ENCODE measurements at regions not wholly inside any gene's neighbourhood (a gene's known extent, or its start where the extent isn't known, plus 50 kb on each side); places are given as distances from the start of the nearest gene placed in this dataset.

- intact Hi-C loops (cut with DNase I) = no loop called here
Observed at GRCh38 chr3:118827446-118827845, 207.2 kb downstream of the IGSF11 start.

GRCh38 chr3:118828351-118828750 lies 206.3 kb downstream of the IGSF11 start:
- no peak for DNase-seq
- intact Hi-C loops (cut with DNase I) = no loop called here

More at GRCh38 chr3:118827446-118827845, 207.2 kb downstream of the IGSF11 start:
- no peak for DNase-seq

DNA sequence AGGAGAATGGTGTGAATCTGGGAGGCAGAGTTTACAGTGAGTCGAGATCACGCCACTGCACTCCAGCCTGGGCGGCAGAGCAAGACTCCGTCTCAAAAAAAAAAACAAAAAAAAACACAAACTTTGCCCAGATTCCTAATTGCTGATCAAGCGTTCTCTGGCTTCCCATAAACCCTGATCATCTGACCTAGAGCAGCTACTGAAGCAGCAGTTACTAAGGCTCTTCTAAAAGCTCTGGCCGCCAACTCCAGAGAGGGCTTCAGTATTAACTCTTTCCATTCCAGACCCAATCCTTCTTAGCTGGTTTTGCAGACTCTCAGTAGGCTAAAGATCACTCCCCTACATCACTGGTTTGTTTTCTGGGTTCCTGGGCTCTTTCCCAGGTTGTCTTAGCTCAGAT lies 201.6 kb downstream of the IGSF11 start:
- intact Hi-C loops (cut with DNase I) = no loop called here

DNA sequence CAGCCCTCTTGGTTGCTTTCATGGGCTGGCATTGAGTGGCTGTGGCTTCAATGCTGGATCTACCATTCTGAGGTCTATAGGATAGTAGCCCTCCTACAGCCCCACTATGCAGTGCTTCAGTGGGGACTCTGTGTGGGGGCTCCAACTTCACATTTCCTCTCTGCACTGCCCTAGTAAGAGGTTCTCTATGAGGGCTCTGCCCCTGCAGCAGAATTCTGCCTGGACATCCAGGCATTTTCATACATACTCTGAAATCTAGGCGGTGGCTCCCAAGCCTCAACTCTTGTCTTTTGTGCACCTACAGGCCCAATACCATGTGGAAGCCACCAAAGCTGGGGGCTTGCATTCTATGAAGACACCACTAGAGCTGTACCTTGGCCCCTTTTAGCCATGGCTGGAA lies 195.8 kb downstream of the IGSF11 start:
- no peak for DNase-seq
- intact Hi-C loops (cut with DNase I) = no loop called here

More for the DNA sequence above, 201.6 kb downstream of the IGSF11 start:
- DNase-seq = no peak

DNA sequence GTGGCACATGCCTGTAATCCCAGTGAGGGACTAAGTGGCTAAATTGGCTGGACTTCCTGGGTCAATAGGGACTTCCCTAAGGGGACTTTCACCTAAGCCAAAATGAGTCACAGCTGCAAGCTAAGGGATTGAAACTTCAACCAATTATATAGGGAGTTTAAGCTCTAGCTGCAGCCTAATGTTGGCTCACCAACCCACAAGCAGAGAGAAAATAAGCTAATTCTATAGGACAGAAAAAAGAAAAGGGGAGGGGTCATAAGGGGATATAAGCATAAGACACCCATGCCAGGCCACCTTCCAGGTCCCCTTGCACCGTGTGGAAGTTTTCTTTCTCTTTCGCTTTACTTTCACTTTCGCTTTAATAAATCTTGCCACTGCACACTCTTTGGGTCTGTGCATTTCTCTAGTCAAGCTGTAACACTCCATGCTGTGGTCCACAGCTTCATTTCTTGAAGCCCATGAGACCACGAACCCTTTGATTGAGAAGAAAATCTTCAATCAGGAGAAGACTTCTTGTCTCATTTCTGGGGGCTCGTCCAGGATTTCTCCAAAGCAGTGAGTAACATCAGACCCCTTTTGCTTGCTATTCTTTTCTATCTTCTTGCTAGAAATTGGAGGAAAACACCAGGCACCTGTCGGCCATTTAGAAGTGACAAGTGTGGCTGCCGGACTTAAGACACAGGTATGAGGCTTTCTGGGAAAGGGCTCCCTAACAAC lies 192.3 kb downstream of the IGSF11 start:
- intact Hi-C loops (cut with DNase I) = no loop called here
- no peak for DNase-seq

- no peak for DNase-seq
- intact Hi-C loops (cut with DNase I) = no loop called here
Observed at GRCh38 chr3:118846176-118846575, 188.5 kb downstream of the IGSF11 start.
